GM10266 (cell line): ENCODE measurements at regions not wholly inside any gene's neighbourhood (a gene's known extent, or its start where the extent isn't known, plus 50 kb on each side); places are given as distances from the start of the nearest gene placed in this dataset.

Experiments used
- DNase-seq: peaks from one replicate; pipeline ENCODE4 v3.0.0; 2012; ENCODE audit errors: extremely low spot score
- TF ChIP-seq, protein P1 (sequence below): IDR thresholded peaks from 2 replicates; pipeline ENCODE4 v1.5.1; 2012; ENCODE audit warnings: mild to moderate bottlenecking, low read depth; ENCODE audit not compliant: control insufficient read depth, insufficient read depth; ENCODE audit errors: missing control alignments

DNA sequence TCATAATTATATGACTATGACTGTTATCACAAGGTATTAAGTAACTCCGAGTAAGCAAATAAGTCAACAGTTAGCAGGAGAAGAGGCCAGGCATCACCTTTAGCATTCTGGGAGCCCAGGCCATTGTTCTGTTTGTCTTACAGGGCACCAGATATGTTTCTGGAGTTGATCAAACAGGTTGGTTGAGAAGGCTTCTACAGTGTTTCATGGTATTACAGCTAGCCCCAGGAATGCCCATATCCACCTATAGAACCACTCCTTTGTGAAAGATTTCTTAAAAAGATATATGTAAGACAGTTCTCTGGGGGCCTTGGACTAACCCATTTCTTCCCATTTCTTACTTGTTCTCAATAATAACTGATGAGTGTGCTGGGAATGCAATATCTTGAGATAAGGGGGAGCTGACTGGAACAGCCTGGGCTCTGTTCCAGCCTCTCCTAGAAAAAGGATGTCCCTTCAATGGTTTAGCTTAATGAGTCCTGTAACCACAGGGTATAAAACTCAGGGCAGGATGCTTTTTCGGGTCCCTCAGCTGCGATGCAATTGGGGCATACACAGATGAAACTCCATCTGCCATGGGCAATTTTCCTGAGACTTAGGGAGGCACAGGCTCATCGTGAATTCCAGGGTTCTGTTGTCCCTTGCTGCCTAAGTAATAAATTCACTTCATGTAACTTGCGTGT is 286.4 kb downstream of the BAMBI start:
- TF ChIP-seq, protein P1, sequence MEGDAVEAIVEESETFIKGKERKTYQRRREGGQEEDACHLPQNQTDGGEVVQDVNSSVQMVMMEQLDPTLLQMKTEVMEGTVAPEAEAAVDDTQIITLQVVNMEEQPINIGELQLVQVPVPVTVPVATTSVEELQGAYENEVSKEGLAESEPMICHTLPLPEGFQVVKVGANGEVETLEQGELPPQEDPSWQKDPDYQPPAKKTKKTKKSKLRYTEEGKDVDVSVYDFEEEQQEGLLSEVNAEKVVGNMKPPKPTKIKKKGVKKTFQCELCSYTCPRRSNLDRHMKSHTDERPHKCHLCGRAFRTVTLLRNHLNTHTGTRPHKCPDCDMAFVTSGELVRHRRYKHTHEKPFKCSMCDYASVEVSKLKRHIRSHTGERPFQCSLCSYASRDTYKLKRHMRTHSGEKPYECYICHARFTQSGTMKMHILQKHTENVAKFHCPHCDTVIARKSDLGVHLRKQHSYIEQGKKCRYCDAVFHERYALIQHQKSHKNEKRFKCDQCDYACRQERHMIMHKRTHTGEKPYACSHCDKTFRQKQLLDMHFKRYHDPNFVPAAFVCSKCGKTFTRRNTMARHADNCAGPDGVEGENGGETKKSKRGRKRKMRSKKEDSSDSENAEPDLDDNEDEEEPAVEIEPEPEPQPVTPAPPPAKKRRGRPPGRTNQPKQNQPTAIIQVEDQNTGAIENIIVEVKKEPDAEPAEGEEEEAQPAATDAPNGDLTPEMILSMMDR, result no peak
- DNase-seq, result no peak

DNA sequence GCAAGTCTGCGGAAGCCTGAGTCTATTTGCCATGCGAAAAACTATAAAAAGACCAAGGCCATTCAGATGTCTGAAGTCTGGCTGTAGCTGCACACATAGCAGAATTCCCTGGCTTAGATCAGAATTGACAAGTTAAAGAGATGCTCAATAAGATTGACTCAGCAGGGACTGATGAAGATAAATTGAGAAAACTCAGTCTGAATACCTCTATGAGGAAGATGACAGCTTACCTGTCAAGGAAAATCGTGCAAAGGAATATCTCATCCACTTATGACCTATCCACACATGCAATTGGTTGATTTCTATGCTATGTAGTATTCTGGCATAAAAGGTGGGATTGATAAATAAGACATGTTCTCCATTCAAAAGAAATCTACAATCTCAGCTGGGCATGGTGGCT is 288.6 kb downstream of the BAMBI start:
- no peak for DNase-seq
- TF ChIP-seq, protein P1, result no peak

DNA sequence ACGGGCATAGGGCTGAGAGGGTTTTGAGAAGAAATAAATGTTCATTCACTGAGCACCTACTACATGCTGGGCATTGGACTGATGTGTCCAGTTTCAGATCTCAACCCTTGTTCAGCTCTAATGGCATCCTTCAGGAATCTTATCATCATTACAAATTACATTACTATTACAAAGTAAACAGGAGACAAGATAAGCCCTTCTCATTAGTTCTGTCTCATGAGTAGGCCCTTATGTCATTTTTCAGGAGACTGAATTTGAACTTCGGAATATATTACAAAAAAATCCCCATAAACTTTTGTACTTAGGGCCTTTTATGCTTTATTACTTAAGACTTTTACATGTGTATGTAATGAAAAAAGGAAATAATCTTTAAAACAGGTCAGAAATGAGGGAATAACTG is 289.7 kb downstream of the BAMBI start:
- DNase-seq, result no peak
- TF ChIP-seq, protein P1, result no peak

DNA sequence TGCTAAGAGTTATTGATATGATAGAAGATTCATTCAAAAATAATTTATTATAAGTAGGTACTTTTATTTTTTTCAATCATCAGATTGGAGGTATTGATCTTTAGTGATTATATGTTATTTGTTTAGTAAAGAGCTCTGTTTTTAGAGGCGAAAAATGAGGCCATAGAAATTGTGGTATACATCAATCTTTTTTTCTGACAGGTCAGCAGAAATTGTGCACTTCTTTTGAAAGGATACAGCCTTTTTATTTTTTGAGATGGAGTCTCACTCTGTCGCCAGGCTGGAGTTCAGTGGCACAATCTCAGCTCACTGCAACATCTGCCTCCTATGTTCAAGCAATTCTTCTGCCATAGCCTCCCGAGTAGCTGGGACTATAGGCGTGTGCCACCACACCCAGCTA is 292.1 kb downstream of the BAMBI start:
- TF ChIP-seq, protein P1, result no peak
- DNase-seq, result no peak

DNA sequence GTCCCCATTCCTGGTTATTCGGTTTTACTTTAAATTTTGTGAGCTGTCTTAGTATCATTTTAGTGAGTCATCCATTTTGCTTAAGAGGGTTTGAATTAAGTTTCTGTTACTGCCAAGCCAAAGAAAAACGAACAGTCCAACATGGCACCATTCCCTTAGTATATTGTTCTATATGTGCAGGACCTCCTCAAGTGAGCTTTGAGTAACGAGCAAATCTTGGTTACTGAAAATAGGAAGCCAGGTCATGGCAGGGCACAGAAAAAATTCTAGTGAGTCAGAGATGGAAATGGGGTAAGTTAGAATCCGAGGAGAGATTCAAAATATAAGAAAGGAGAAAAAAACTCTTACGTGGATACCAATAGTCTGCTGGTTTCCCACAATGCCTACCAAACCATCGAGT is 292.9 kb downstream of the BAMBI start:
- no peak for DNase-seq
- TF ChIP-seq, protein P1, result no peak

DNA sequence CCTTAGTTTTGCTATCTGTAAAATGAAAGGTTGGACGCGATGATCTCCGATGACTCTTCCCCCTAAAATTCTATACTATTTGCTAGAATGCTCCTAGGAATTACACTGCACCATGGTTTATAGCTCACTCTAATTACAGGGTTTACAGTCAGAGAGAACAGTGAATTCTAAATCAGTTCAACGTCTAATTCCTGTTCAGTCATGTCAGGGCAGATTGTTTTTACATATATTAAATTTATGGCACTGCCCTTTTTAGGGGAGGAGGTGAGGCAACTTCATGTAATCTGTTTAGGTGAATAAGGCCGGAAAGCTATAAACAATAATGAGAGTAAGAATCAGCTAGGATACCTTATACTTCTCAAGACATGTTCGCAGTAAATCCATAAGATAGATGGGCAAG is 293.9 kb downstream of the BAMBI start:
- TF ChIP-seq, protein P1, result no peak
- DNase-seq, result no peak

DNA sequence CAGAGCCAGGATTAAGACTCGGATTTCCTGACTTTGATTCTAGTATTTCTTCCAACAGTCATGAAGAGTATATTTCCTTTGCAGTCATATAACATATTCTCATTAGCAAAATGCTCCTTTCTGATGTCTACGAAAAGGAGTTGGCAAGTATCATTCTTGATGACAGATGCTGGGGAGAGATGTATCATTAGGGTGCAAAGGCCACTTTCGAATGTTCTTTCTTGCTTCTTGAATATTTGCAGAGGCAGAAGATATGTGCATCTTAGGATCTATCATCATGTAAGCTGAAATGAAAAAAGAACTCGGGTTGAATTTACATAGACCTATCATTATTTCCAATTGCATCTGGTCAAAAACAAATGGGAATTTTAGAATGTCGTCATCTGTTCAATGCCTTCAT is 294.4 kb downstream of the BAMBI start:
- DNase-seq, result no peak
- TF ChIP-seq, protein P1, result no peak
